GM12878 (cell line): ENCODE measurements at regions not wholly inside any gene's neighbourhood (a gene's known extent, or its start where the extent isn't known, plus 50 kb on each side); places are given as distances from the start of the nearest gene placed in this dataset.

Experiments
- ATAC-seq: fragments of 200-7000 bp; cut with Tn5 transposase; 3 replicates; pipeline ENCODE4 v1.9.1; 2020; ENCODE audit warnings: mild to moderate bottlenecking, moderate library complexity
- BruUV-seq: library from RNA; stranded (reverse); fragments of 400-500 nt; replicated peaks from 2 replicates; lab custom pipeline; 2021; lab: Mats Ljungman, UMichigan
- CTCF ChIA-PET: fragments of 300-600 bp; sonication (Branson Sonifier 250); formaldehyde crosslinking; extraction: SDS; loops from one replicate; lab custom pipeline; 2021; ENCODE audit warnings: inconsistent platforms; lab: Yijun Ruan, JAX
- POLR2A ChIA-PET: fragments of 350-600 bp; formaldehyde crosslinking; extraction: SDS; loops from one replicate; lab custom pipeline; 2021; ENCODE audit warnings: inconsistent platforms; lab: Charles Lee
- RAD21 ChIA-PET: fragments of 300-600 bp; sonication (Branson Sonifier 250); formaldehyde crosslinking; loops from one replicate; lab custom pipeline; 2023; ENCODE audit warnings: antibody characterized with exemption; ENCODE audit not compliant: unreplicated experiment; lab: Charles Lee
- SMC1A ChIA-PET: fragments of 300-600 bp; sonication (Branson Sonifier 250); formaldehyde crosslinking; loops from one replicate; lab custom pipeline; 2023; ENCODE audit not compliant: unreplicated experiment, uncharacterized antibody; lab: Charles Lee
- DNase-seq: peaks from one replicate; pipeline ENCODE4 v3.0.0-alpha.2; 2011; ENCODE audit warnings: low read depth, low spot score
- FAIRE-seq: peaks from 3 replicates; lab custom pipeline; 2011; peaks lifted over from hg19 to GRCh38; lab: Jason Lieb, UNC
- H2AFZ ChIP-seq: 2 replicates; pipeline ENCODE4 v1.6.0; 2011; ENCODE audit warnings: low read depth, low read length, control low read depth; ENCODE audit not compliant: control insufficient read depth
- H3K27ac ChIP-seq: 2 replicates; pipeline ENCODE4 v1.5.1; 2011; ENCODE audit warnings: control low read depth; ENCODE audit not compliant: control insufficient read depth, insufficient read depth
- H3K27me3 ChIP-seq, 2 experiments: replicated peaks in 1 of 2; 2 replicates each; pipeline versions ENCODE4 v1.6.0 to v1.6.1; 2011; ENCODE audit warnings: low read length in 1 of 2; ENCODE audit not compliant: control insufficient read depth in 2 of 2, insufficient read depth in 2 of 2
- H3K36me3 ChIP-seq, 2 experiments: 2 replicates each; pipeline ENCODE4 v1.5.1; 2011; ENCODE audit warnings: low read length in 1 of 2; ENCODE audit not compliant: control insufficient read depth in 2 of 2, insufficient read depth in 2 of 2
- H3K4me1 ChIP-seq: 2 replicates; pipeline ENCODE4 v1.6.1; 2011; ENCODE audit warnings: mild to moderate bottlenecking, low read length, moderate library complexity, mixed read lengths; ENCODE audit not compliant: control insufficient read depth, insufficient read depth
- H3K4me2 ChIP-seq: 2 replicates; pipeline ENCODE4 v1.6.0; 2011; ENCODE audit warnings: control low read depth; ENCODE audit not compliant: control insufficient read depth, insufficient read depth
- H3K4me3 ChIP-seq: fragments of 200-600 bp; sonication (generic); 2 replicates; pipeline ENCODE4 v1.5.1; 2016
- H3K79me2 ChIP-seq: 2 replicates; pipeline ENCODE4 v1.6.0; 2011; ENCODE audit warnings: low read length; ENCODE audit not compliant: control insufficient read depth, insufficient read depth
- H3K9ac ChIP-seq: 2 replicates; pipeline ENCODE4 v1.8.0; 2011; ENCODE audit warnings: low read length, control low read depth, mixed read lengths; ENCODE audit not compliant: control insufficient read depth, insufficient read depth
- H3K9me3 ChIP-seq: replicated peaks from 3 replicates; pipeline ENCODE4 v1.5.1; 2011; ENCODE audit warnings: mild to moderate bottlenecking, low read length; ENCODE audit not compliant: control insufficient read depth, insufficient read depth
- H4K20me1 ChIP-seq: 2 replicates; pipeline ENCODE4 v1.6.0; 2011; ENCODE audit not compliant: control insufficient read depth, insufficient read depth
- BACH1 ChIP-seq: fragments of 450-650 bp; IDR thresholded peaks from 2 replicates; pipeline ENCODE4 v1.6.1; 2017; ENCODE audit warnings: mild to moderate bottlenecking, borderline replicate concordance
- BCL3 ChIP-seq: IDR thresholded peaks from 2 replicates; pipeline ENCODE4 v1.6.1; 2011; ENCODE audit warnings: borderline replicate concordance, low read depth, mild to moderate bottlenecking, moderate library complexity, low read length; ENCODE audit not compliant: insufficient read depth, poor library complexity, severe bottlenecking
- BCLAF1 ChIP-seq: fragments of 450-650 bp; IDR thresholded peaks from 2 replicates; pipeline ENCODE4 v1.6.1; 2017; ENCODE audit warnings: antibody characterized with exemption, mild to moderate bottlenecking, moderate library complexity
- BMI1 ChIP-seq: fragments of 450-650 bp; IDR thresholded peaks from 2 replicates; pipeline ENCODE4 v1.6.1; 2016; ENCODE audit warnings: mild to moderate bottlenecking, moderate library complexity, borderline replicate concordance
- CBX3 ChIP-seq: fragments of 200-600 bp; sonication (generic); IDR thresholded peaks from 2 replicates; pipeline ENCODE4 v1.6.1; 2016; ENCODE audit warnings: low read depth, borderline replicate concordance
- CBX5 ChIP-seq: sonication (generic); IDR thresholded peaks from 2 replicates; pipeline ENCODE4 v1.6.1; 2016; ENCODE audit warnings: low read depth, moderate library complexity, mild to moderate bottlenecking, inconsistent platforms
- FOXK2 ChIP-seq: fragments of 450-650 bp; IDR thresholded peaks from 2 replicates; pipeline ENCODE4 v1.6.1; 2017; ENCODE audit warnings: mild to moderate bottlenecking, moderate library complexity
- IKZF2 ChIP-seq, 2 experiments: fragments of 450-650 bp; IDR thresholded peaks; 2 replicates each; pipeline ENCODE4 v1.6.1; 2017; ENCODE audit warnings: mild to moderate bottlenecking in 2 of 2, moderate library complexity in 2 of 2
- PML ChIP-seq: IDR thresholded peaks from 2 replicates; pipeline ENCODE4 v1.6.1; 2012; ENCODE audit warnings: low read length, inconsistent platforms
- SIX5 ChIP-seq: IDR thresholded peaks from 2 replicates; pipeline ENCODE4 v1.6.1; 2011; ENCODE audit warnings: mild to moderate bottlenecking, low read depth, low read length, moderate library complexity; ENCODE audit not compliant: severe bottlenecking
- SMAD5 ChIP-seq: IDR thresholded peaks from 2 replicates; pipeline ENCODE4 v1.6.1; 2016; ENCODE audit warnings: antibody characterized with exemption, low read depth
- SREBF2 ChIP-seq: IDR thresholded peaks from 2 replicates; pipeline ENCODE4 v1.6.1; 2012; ENCODE audit warnings: mild to moderate bottlenecking, low read length
- SUPT20H ChIP-seq: IDR thresholded peaks from 2 replicates; pipeline ENCODE4 v1.6.1; 2011; ENCODE audit warnings: low read depth, mild to moderate bottlenecking, low read length, moderate library complexity, borderline replicate concordance; ENCODE audit not compliant: control insufficient read depth
- YY1 ChIP-seq: IDR thresholded peaks from 2 replicates; pipeline ENCODE4 v1.6.1; 2011; ENCODE audit warnings: low read depth, mild to moderate bottlenecking, low read length
- WGBS: methylation state at CpG from one replicate; pipeline ENCODE4 v1.1.6; 2016; ENCODE audit warnings: low lambda C conversion rate; ENCODE audit not compliant: insufficient replicate concordance, insufficient coverage; ENCODE audit errors: missing lambda C conversion rate; 5-methylcytosine and 5-hydroxymethylcytosine counted together
- in situ Hi-C: fragments of 300-500 bp; cut with MboI; formaldehyde crosslinking; loops from 9 replicates; pipeline ENCODE4 v1.14.3; 2018; ENCODE audit warnings: mixed read lengths
- intact Hi-C: fragments of 100-400 bp; cut with micrococcal nuclease; formaldehyde crosslinking; loops from one replicate; pipeline ENCODE4 v1.14.2; 2022; ENCODE audit not compliant: unreplicated experiment
- TF ChIP-seq, protein P1 (sequence below): fragments of 450-650 bp; conservative IDR thresholded peaks from 2 replicates; pipeline ENCODE4 v1.6.1; 2017; ENCODE audit warnings: mild to moderate bottlenecking, moderate library complexity
- TF ChIP-seq, protein P2 (sequence below): fragments of 450-650 bp; IDR thresholded peaks from 2 replicates; pipeline ENCODE4 v1.6.1; 2016; ENCODE audit warnings: mild to moderate bottlenecking

GRCh38 chr6:113464960-113465359 lies 392.2 kb upstream of the MARCKS start (continued):
- TF ChIP-seq SIX5 (no peak), SMAD5 (no peak)

- SMC1A ChIA-PET, result interaction anchor here (0.8 to 1.4 kb wide), 4 partner anchors 12 to 1569 kb away, joined by 3 to 4 read pairs (median 3); no protein-coding TSS in a partner anchor
- no peaks in the 10 kb centered on the region for H3K4me1 ChIP-seq
- WGBS, result 26% methylated on average over 4 of the region's 4 CpGs
- no peak overlapping the region for H3K9ac ChIP-seq
- CTCF ChIA-PET, result interaction anchor here (1.4 to 1.9 kb wide), 2 partner anchors 53 to 160 kb away, joined by 3 to 7 read pairs; no protein-coding TSS in a partner anchor
- no peaks in the 10 kb centered on the region for H3K27me3 ChIP-seq
- no peak overlapping the region for H3K27ac ChIP-seq
- no peaks in the 10 kb centered on the region for H3K9me3 ChIP-seq
- in situ Hi-C loops (no loop called here), intact Hi-C loops (no loop called here)
- RAD21 ChIA-PET, result no interaction called here
- no peaks in the 10 kb centered on the region for H3K36me3 ChIP-seq
- H3K79me2 ChIP-seq, result no peaks in the 10 kb centered on the region
- no TSS peak for BruUV-seq
- no peak for FAIRE-seq
- no peak overlapping the region for H3K4me2 ChIP-seq
- TF ChIP-seq SREBF2, result no peak
- TF ChIP-seq FOXK2, result no peak
- TF ChIP-seq YY1, result no peak
- TF ChIP-seq BCL3, result no peak
- TF ChIP-seq, protein P1, sequence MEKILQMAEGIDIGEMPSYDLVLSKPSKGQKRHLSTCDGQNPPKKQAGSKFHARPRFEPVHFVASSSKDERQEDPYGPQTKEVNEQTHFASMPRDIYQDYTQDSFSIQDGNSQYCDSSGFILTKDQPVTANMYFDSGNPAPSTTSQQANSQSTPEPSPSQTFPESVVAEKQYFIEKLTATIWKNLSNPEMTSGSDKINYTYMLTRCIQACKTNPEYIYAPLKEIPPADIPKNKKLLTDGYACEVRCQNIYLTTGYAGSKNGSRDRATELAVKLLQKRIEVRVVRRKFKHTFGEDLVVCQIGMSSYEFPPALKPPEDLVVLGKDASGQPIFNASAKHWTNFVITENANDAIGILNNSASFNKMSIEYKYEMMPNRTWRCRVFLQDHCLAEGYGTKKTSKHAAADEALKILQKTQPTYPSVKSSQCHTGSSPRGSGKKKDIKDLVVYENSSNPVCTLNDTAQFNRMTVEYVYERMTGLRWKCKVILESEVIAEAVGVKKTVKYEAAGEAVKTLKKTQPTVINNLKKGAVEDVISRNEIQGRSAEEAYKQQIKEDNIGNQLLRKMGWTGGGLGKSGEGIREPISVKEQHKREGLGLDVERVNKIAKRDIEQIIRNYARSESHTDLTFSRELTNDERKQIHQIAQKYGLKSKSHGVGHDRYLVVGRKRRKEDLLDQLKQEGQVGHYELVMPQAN, result no peak
- TF ChIP-seq, protein P2, sequence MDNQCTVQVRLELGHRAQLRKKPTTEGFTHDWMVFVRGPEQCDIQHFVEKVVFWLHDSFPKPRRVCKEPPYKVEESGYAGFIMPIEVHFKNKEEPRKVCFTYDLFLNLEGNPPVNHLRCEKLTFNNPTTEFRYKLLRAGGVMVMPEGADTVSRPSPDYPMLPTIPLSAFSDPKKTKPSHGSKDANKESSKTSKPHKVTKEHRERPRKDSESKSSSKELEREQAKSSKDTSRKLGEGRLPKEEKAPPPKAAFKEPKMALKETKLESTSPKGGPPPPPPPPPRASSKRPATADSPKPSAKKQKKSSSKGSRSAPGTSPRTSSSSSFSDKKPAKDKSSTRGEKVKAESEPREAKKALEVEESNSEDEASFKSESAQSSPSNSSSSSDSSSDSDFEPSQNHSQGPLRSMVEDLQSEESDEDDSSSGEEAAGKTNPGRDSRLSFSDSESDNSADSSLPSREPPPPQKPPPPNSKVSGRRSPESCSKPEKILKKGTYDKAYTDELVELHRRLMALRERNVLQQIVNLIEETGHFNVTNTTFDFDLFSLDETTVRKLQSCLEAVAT, result no peak
- no peak for TF ChIP-seq SUPT20H
- no peak for TF ChIP-seq BCLAF1
- no peak for TF ChIP-seq CBX3
- TF ChIP-seq PML, result no peak
- TF ChIP-seq BACH1, result no peak
- no peak for TF ChIP-seq BMI1
- no peak for TF ChIP-seq IKZF2 (IDR thresholded peaks at IDR 0.05)
- TF ChIP-seq CBX5, result no peak
- no peak for ATAC-seq
- POLR2A ChIA-PET, result interaction anchor here (0.5 to 0.9 kb wide), 3 partner anchors 8 to 217 kb away, joined by 3 to 5 read pairs (median 4); no protein-coding TSS in a partner anchor
- H3K4me3 ChIP-seq, result no peak overlapping the region
- H4K20me1 ChIP-seq, result no peaks in the 10 kb centered on the region
- DNase-seq, result no peak
- no peak overlapping the region for H2AFZ ChIP-seq
Observed at GRCh38 chr6:113466526-113466925, 390.6 kb upstream of the MARCKS start.
